Hematopoietic multipotent progenitor cell (in vitro differentiated cells): ENCODE measurements at regions not wholly inside any gene's neighbourhood (a gene's known extent, or its start where the extent isn't known, plus 50 kb on each side); places are given as distances from the start of the nearest gene placed in this dataset.
A peak's percentile ranks its signal among the peaks of the same experiment; 100 is the strongest.

Source experiments
- DNase-seq, 3 donors: peaks; one replicate each; pipeline ENCODE4 v3.0.0-alpha.2; 2011 to 2015; ENCODE audit warnings: low read depth in 2 of 3, low spot score in 2 of 3

DNA sequence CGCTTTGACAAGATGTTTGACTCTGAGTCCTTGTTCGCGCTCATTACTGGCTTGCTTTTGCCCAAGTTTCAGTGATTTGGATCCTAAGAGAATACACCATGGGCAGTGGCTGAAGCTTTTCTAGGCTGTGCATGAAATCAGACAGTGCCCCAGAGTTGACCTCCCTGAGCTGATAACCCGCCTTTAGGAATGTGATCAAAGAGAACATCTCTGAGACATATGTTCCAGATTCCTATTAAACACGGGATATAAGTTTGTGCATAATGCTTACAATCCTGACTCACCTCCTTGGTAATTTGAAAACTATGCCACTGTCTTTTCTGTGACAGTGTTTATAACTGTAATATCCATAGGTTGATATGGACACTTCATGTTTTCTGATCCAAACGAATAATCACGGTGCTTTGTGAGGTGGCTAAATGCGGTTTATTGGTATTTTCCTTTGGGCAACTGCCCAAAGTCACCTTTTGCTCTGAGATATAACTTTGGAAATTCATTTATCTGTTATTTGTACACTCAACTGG lies 732.9 kb downstream of the MTRR start:
- DNase-seq: no peak

DNA sequence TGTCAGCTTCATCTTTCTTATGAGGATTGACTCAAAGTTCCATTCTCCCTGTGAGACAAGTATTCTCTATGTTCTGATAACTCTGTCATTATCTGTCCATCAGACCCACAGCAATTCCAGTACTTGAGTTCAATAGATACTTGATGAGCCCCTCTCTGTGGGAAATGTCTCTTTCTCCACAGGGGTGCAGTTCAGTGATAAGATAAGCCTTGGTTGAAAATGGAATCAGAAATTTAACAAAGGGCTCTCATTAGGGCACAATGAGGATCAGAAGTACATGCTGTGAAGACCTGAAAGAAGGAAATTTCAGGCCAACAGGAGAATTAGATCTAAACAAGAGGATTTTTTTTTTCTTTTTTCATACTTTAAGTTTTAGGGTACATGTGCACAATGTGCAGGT lies 737.3 kb downstream of the MTRR start:
- no peak for DNase-seq

DNA sequence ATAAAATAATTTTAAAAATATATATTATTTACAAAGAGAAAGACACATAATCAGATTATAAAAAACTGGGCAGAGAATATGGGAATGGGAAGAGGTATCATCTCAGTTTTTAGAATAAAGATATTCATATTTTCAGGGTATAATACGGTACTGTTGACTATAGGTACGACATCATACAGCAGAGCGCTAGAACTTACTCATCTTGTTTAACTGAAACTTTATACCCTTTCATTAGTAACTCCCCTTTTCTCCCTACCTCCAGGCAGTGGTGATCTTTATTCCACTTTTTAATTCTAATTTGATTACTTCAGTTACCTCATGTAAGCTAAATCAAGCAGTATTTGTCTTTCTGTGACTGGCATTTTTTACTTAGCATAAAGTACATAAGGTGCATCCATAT lies 742.1 kb downstream of the MTRR start:
- no peak for DNase-seq

DNA sequence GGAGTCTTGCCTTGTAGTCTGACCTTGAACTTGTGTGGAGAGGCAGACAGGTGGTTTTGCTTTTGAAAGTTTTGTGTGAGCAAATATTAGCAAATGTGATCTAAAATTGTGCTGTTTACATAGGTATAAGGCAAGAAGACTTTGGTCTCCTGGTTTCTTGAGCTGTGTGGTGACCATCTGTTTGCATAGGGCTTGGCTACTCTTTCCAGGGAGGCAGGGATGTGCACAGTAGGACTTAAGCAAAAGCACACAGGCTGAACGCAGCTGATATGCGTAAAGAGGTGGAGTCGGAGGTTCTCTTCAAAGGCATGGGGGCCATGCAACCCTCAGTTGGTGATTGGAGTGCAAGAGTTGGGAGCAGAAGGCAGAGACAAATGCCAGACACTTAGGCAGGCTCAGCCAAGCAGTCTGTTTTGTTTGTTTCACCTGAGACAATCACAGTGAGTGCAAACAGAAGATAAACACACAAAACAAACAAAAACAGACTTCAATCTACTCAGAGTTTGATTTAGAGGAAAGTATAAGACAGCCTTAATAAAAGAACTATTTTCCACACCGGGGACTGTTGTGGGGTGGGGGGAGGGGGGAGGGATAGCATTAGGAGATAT lies 744.2 kb downstream of the MTRR start:
- DNase-seq: no peak

DNA sequence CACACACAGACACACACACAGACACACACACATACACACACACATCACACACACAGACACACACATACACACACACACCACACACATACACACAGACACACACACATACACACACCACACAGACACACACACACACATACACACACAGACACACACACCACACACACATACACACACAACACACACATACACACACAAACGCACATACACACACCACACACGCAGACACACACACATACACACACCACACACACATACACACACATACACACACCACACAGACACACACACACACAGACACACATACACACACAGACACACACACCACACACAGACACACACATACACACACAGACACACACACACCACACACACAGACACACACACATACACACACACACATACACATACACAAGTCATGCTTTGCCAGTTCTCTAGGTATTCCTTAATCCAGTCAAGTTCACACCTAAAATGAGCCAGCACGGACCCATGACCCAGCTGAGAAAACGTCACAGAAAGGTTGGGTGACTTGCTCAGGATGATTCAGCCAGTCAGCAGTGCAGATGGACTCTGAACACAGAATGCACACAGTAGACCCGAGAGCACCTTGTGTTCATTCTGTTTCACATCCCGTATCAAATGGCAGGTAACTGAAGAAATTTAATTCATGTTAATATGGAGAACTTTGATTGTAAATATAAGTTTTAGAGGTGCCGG lies 746.4 kb downstream of the MTRR start:
- no peak for DNase-seq

DNA sequence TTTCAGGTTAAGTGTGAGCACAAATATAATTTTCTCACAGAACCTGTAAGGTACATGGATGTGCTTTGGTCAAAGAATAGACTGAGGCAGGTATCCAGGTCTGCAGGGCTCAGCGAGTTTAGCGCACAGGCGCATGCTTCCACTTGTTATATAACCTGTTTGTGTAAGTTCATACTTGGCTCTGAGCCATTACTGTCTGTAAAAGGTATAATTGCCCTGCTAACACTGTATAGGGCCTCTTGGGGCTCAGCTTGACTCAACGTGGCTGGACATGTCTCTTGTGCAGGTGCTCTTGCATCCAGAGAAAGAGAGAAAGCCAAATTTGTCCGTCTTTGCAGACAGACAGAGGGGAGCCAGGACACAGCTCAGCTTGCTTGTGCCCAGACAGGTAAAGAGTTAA lies 759.6 kb downstream of the MTRR start:
- DNase-seq: no peak

DNA sequence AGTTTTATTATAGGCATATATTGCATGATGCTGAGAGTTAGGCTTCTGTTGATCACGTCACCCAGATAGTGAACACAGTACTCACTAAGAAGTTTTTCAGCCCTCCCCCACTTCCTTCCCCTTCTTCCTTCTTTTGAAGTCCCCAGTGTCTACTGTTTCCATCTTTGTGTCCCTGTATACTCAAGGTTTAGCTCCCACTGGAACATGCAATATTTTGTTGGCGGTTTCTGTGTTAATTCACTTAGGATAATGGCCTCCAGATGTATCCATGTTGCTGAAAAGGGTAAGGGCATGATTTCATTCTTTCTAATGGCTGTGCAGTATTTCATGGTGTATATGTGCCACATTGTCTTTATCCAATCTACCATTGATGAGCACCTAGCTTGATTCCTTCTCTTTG lies 764.3 kb downstream of the MTRR start:
- peak in 1 of 3 donors; percentile 11 for DNase-seq

DNA sequence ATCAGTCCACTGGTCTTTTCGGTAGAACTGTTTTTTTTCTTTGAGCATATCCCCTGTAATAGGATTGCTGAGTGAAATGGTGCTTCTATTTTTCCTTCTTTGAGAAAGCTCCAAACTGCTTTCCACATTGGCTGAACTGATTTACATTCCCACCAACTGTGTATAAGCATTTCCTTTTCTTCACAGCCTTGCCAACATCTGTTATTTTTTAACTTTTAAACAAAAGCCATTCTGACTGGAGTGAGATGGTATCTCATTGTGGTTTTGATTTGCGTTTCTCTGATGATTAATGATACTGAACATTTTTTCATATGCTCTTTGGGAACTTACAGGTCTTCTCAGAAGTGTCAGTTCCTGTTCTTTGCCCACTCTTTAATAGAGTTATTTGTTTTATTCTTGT lies 764.7 kb downstream of the MTRR start:
- DNase-seq: peak in 2 of 3 donors; percentile 22 to 84

DNA sequence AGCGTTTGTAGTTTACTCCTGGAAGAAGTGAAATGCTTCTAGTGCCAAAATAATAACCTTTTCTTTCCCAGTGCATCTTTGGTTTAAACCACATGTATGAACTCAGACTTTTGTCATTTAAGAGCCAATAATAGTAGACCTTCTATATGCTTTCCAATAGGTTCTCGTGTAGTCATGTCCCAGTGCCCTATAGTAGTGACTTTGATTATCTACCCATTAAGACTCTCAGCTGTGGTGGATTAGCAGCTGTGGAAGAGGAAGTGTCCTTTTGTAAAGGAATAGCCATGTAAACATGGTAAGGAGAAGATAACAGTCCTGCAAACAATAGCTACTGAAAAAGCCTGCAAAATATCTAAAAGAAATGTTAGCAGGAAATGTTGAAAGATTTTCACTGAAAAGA lies 765.3 kb downstream of the MTRR start:
- peak in 1 of 3 donors; percentile 31 for DNase-seq

DNA sequence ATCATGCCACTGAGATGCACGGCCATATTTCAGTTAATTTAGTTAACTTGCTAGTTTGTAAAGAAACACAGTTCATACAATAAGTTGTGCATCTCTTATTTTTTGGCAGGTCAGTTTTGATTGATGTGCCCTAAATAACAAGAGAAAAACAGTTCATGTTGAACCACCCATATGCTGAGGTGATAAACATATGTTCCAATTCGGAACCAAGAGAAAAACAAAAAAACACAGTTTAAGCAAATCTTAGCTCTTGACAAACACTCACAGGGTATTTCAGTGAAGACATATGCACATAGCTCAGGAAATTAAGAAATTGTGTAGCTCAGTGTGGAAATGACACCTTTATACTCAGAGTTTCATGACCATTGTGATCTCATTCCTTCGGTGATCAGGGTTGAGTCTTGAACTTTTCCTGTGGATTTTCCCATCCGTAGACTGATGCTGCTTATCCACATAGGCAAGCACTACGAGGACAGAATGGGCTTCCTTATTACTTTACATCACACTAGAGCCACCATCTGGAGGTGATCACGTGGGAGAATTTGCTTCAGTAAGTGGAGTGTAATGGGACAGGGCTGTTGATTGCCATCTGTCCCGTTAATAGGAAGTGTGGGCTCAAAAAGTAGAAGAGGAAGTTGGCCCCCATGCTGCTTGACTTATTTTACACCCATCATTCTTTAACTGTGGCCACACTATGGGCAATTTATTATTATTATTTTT lies 773.0 kb downstream of the MTRR start:
- peak in 1 of 3 donors; percentile 30 for DNase-seq

DNA sequence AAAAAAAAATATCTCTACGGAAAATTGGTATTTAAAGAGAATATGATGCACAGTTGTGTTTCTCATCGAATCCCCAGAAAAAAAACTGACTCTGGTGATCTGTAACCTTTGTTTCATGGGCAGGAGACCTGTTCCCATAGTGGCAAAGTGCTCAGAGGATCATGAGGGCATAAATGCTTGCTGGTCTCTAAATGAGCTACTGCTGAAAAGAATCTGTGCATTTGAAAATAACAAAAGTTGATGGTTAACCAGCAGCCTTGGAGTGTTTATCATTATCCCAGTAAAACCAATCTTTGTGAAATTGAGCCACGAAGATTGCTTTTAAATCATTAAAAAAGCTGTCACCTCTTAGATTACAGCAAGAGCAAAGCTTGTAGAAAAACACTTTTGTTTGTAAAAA lies 775.4 kb downstream of the MTRR start:
- no peak for DNase-seq

DNA sequence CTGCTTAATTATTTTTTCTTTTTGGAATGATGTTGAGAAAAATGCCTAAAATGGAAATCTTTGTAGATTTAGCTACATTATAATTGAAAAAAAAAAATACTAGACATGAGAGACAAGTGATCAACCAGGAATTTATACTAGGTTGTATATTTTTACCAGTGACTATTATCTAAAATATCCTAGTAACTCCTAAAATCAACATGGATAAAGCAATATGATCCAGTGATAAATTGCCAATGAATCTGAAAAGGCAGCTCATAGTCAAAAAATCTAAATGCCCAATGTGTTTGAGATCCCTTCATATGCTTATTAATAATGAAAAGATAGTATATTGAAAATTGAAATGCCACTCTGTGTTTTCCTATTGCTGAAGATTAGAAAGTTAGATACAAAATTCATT lies 778.2 kb downstream of the MTRR start:
- DNase-seq: no peak

DNA sequence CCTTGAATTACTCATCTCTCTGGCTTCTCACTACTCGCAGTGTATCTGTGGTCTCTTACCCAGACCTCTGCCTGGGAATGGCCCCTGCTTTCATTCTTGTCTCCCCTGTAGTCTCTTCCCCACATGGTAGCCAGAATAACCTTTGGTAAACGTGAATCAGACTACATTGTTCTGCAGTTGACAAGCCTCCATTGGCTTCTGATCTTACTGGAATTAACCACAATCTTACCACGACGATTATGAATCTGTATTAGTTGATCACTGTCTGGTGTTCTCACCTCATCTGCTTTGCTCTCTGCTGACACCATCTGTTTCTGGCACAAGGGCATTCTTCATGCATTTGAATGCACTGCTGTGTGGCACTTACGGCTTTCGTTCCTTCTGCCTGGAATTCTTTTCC lies 781.2 kb downstream of the MTRR start:
- no peak for DNase-seq

DNA sequence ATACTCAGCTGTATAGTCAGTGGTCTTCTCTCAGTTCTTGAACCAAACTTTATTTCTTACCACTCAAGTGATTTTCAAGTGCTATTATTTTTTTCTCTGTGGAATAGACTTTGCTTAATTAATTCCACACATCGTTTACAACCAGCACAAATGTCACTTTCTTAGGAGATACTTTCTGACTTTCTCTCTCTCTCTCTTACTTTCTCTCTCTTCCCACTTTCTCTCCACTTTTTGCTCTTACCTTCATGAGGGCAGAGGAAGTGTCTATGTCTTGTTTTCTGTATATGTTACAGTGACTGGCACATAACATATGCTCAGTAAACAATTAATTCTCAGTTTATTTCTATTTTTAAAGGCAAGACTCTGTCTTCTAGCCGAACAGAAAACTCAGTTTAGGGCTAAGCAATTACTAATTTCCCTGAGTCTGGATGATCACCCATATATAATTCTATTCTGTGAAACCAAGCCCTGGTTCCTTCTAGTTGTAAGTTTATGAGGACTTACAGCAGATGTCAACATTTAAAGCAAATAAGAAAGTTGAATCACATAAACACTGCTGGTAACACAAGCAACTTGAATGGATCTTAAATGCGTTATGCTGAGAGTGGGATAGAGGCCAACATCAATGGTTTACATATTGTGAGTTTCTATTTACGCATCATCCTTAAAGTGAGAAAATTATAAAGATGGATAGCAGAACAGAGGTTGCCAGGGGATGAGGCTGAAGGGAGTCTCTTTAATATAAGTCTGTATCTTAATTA lies 791.4 kb downstream of the MTRR start:
- DNase-seq: no peak

DNA sequence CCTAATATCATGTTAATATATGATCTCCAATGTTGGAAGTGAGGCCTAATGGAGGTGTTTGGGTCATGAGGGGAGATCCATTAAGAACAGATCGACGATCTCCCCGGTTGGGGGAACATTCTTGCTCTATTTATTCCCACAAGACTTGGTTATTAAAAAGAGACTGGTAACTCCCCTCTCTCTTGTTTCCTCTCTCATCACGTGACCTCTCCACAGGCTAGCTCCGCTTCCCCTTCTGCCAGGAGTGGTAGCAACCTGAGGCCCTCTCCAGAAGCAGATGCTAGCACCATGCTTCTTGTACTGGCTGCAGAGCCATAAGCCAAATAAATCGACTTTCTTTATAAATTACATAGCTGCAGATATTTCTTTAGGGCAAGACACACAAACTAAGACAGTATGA lies 794.4 kb downstream of the MTRR start:
- DNase-seq: no peak

DNA sequence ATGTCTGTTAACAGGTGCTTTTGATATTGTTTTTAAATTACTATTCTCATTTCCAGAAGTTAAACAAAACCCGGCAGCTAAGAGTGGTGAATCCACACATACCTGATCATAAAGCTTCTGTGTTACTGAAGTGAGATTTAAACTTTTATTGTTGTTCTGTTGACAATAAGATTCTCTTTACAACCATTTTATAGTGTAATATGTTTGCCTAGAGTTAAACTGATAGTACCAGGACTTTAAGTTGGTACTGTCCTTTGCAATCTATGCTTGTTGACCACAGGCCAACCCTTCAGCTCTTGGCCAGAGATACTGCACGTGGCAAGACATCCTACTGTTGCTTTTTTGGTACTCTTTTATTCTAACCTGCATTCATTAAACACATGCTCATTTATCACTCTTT lies 806.2 kb downstream of the MTRR start:
- DNase-seq: no peak

DNA sequence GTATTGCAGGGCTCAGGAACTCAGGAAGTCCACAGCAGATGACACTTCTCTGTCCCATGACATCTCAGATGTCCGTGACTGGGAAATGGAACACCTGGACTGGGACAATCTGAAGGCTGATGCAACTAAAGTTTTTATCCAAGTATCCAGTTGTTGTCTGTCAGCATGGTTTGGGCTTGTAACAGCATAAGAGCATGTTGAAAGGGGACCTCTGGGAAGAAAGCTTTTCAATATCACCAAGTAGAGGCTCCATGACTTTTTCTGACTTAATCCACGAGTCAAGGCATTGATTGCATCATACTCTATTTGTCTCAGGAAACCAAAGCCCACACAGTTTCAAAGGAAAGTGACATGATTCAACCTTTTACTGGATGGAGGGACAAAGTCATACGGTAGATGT lies 807.7 kb downstream of the MTRR start:
- DNase-seq: no peak

DNA sequence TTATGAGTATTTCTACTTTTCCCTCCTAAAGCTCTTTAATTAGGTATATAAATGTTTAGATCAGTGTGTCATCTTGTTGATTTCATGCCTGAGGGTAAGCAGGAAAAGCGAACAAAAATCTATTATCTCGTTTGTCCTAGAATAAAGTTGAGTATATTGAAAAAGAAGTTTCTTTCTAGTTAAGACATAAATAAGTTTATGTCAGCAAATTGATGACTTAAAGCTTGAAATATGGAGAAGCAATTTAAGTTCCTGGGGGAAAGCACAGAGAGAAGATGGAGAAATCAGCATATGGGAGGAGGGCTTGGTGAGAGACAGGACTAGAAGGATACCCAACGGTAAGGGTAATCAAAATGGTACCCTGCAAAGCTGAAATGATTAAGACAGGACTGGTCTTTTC lies 813.4 kb downstream of the MTRR start:
- no peak for DNase-seq

DNA sequence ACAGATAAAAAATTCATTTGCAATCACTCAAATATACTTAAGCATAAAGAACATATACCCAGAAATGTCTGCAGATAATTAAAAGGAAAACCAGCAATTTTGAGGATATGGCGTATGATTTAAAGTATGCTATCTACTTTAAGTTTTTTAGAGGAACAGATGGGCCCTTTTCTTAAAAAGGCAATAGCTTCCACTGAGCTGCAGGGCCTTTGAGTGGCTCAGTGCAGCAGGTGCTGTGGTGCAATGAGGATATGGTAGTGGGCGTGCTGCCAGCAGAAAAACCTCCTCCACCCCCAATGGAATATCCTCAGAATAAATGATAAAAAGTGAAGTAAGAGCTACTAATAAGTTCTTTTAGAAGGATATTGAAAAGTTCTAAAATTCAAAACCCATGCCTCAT lies 814.5 kb downstream of the MTRR start:
- peak in 2 of 3 donors; percentile 7 to 67 for DNase-seq

DNA sequence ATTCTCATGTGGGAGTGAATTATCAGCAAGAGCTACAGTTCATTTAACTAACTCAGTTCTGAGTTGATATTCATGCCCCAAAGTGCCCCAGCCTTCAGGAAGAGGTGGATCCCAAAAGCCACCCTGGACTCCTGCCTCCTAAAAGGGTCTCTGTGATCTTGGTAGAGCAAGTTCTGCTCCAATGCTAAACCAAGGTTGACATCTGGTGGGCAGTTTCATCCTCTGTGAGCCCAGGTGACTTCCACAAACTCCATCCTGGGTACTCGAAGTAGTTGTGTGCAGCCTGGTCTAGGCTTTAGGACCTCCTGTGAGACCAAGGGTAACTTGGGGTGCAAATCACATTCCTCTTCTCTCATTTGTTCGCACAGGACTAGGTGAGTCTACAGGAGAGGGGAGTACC lies 816.8 kb downstream of the MTRR start:
- peak in 2 of 3 donors; percentile 22 to 52 for DNase-seq

DNA sequence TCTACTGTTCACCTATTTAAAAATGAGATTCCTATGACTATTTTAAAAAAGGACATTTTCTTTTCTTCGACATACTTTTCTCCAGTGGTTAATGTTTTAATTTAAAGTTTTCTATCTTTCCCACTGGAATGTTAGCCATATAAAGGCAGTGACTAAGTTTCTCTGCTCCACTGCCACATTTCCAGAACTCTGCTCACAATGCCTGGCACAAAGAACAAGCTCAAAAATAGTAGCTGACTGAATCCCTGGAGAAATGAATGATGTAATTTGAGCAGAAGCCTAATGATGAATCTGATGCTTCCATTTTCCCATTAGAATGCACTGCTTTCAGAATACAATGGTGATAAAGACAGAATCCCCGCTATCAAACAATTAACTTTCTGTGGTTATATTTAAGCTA lies 817.8 kb downstream of the MTRR start:
- no peak for DNase-seq
